B cell (primary cell): ENCODE measurements at regions not wholly inside any gene's neighbourhood (a gene's known extent, or its start where the extent isn't known, plus 50 kb on each side); places are given as distances from the start of the nearest gene placed in this dataset.

Experiments
- ATAC-seq: fragments of 200-7000 bp; cut with Tn5 transposase; one replicate; pipeline ENCODE4 v1.10.0; 2021; ENCODE audit warnings: low read depth, mild to moderate bottlenecking, moderate number of reproducible peaks, moderate library complexity
- CTCF ChIA-PET: fragments of 350-600 bp; sonication (Branson Sonifier 250); formaldehyde crosslinking; loops from one replicate; lab custom pipeline; 2021; ENCODE audit warnings: antibody characterized with exemption, inconsistent platforms; lab: Charles Lee
- POLR2A ChIA-PET: fragments of 350-600 bp; sonication (Branson Sonifier 250); formaldehyde crosslinking; loops from one replicate; lab custom pipeline; 2021; ENCODE audit warnings: antibody characterized with exemption; lab: Charles Lee
- DNase-seq: peaks from one replicate; pipeline ENCODE4 v3.0.0; 2013
- H2AFZ ChIP-seq: 2 replicates; pipeline ENCODE4 v1.6.1; 2012; ENCODE audit warnings: mild to moderate bottlenecking, low read depth, low read length; ENCODE audit not compliant: insufficient read depth, poor library complexity, severe bottlenecking
- H3K27ac ChIP-seq, 2 donors: 1 replicate in 1 of 2; 2 replicates in 1 of 2; pipeline ENCODE4 v1.5.1; 2012 to 2013; ENCODE audit warnings: low read length in 2 of 2, mild to moderate bottlenecking in 2 of 2, moderate library complexity in 1 of 2
- H3K27me3 ChIP-seq, 4 experiments: fragments of 200-600 bp in 1 of 4; sonication (generic) in 1 of 4; replicated peaks in 1 of 4; 1 replicate in 2 of 4; 2 replicates in 2 of 4; pipeline versions ENCODE4 v1.6.1 to v1.7.0; 2013 to 2016; ENCODE audit warnings: low read length in 3 of 4, mild to moderate bottlenecking in 2 of 4, mixed read lengths in 1 of 4, moderate library complexity in 1 of 4; ENCODE audit not compliant: insufficient read depth in 4 of 4, control insufficient read depth in 3 of 4; ENCODE audit errors: control extremely low read depth in 1 of 4
- H3K36me3 ChIP-seq, 2 experiments: replicated peaks in 1 of 2; 1 replicate in 1 of 2; 2 replicates in 1 of 2; pipeline versions ENCODE4 v1.6.1 to v1.7.1; 2013; ENCODE audit warnings: low read length in 1 of 2; ENCODE audit not compliant: insufficient read depth in 2 of 2, control insufficient read depth in 1 of 2; ENCODE audit errors: control extremely low read depth in 1 of 2, extremely low read depth in 1 of 2
- H3K4me1 ChIP-seq, 2 donors: fragments of 200-600 bp in 1 of 2; sonication (generic) in 1 of 2; 1 replicate in 1 of 2; 2 replicates in 1 of 2; pipeline versions ENCODE4 v1.5.1 to v1.6.1; 2013 to 2017; ENCODE audit warnings: low read length in 2 of 2; ENCODE audit not compliant: control insufficient read depth in 2 of 2, insufficient read depth in 2 of 2
- H3K4me2 ChIP-seq: replicated peaks from 2 replicates; pipeline ENCODE3; 2012; ENCODE audit warnings: mild to moderate bottlenecking, low read depth, low read length; ENCODE audit not compliant: poor library complexity, severe bottlenecking
- H3K4me3 ChIP-seq, 5 experiments: fragments of 200-600 bp in 1 of 5; sonication (generic) in 1 of 5; 1 replicate in 3 of 5; 2 replicates in 2 of 5; pipeline versions ENCODE4 v1.5.1 to v1.7.0; 2011 to 2016; ENCODE audit warnings: low read length in 4 of 5, mild to moderate bottlenecking in 4 of 5, low read depth in 2 of 5, control low read depth in 1 of 5, moderate library complexity in 1 of 5; ENCODE audit not compliant: insufficient read depth in 1 of 5; ENCODE audit errors: control extremely low read depth in 1 of 5, extremely low read depth in 1 of 5
- H3K79me2 ChIP-seq: fragments of 200-600 bp; sonication (generic); one replicate; pipeline ENCODE4 v1.6.0; 2016; ENCODE audit warnings: low read length; ENCODE audit not compliant: control insufficient read depth, insufficient read depth
- H3K9ac ChIP-seq: fragments of 200-600 bp; sonication (generic); 2 replicates; pipeline ENCODE4 v1.6.1; 2017; ENCODE audit warnings: mild to moderate bottlenecking, low read length, moderate library complexity
- H3K9me3 ChIP-seq, 3 donors: one replicate each; pipeline versions ENCODE4 v1.6.1 to v1.7.1; 2013; ENCODE audit warnings: low read length in 2 of 3; ENCODE audit not compliant: control insufficient read depth in 2 of 3, insufficient read depth in 1 of 3; ENCODE audit errors: control extremely low read depth in 1 of 3
- H4K20me1 ChIP-seq: 2 replicates; pipeline ENCODE4 v1.6.0; 2012; ENCODE audit warnings: mild to moderate bottlenecking, low read length; ENCODE audit not compliant: insufficient read depth, control insufficient read depth, poor library complexity, severe bottlenecking
- H3K27ac Mint-ChIP-seq: one replicate; pipeline ENCODE4 v1.8.0; 2021; ENCODE audit warnings: mixed read lengths
- H3K27me3 Mint-ChIP-seq: one replicate; pipeline ENCODE4 v1.8.0; 2021; ENCODE audit warnings: mixed read lengths
- H3K4me1 Mint-ChIP-seq: one replicate; pipeline ENCODE4 v1.8.0; 2021; ENCODE audit warnings: mixed read lengths
- H3K4me3 Mint-ChIP-seq: one replicate; pipeline ENCODE4 v1.8.0; 2021; ENCODE audit warnings: mixed read lengths
- H3K9me3 Mint-ChIP-seq: one replicate; pipeline ENCODE4 v1.8.0; 2022; ENCODE audit warnings: mixed read lengths; ENCODE audit not compliant: insufficient read depth
- EZH2 ChIP-seq: IDR thresholded peaks from 2 replicates; pipeline ENCODE4 v1.6.1; 2012; ENCODE audit warnings: borderline replicate concordance, low read depth, mild to moderate bottlenecking, moderate library complexity, low read length; ENCODE audit not compliant: insufficient read depth, poor library complexity, severe bottlenecking
- WGBS: methylation state at CpG from one replicate; pipeline ENCODE4 v1.1.5; 2013; ENCODE audit warnings: missing lambda C conversion rate; ENCODE audit not compliant: insufficient coverage; 5-methylcytosine and 5-hydroxymethylcytosine counted together
- intact Hi-C: fragments of 100-400 bp; cut with micrococcal nuclease; formaldehyde crosslinking; loops from one replicate; pipeline ENCODE4 v1.10.0; 2022
- TF ChIP-seq, protein P1 (sequence below): fragments of 200-600 bp; IDR thresholded peaks from one replicate; pipeline ENCODE4 v1.8.0; 2022; ENCODE audit warnings: antibody characterized with exemption, mild to moderate bottlenecking

DNA sequence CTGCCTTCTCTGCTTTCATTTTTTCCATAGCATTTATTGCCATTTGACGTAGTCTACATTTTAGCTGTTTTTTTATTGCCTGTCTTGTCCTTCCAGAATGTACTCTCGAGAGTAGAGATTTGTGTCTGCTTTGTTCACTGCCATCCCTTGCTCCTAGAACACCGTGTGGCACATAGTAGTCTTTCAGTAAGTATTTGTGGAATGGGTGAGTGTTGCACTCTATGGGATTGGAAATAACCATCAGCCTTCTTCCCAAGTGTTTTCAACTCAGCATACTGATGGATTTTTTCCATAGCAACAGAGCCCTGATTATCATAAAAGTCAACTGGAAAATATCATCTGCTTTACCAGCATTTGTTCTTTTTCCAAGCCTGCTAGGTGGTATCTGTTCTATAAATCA lies 462.6 kb downstream of the ENC1 start:
- Histone ChIP-seq H3K27me3 (no peaks in the 10 kb centered on the region), H4K20me1 (no peaks in the 10 kb centered on the region), H3K27ac (no peak overlapping the region), H3K36me3 (no peaks in the 10 kb centered on the region), H2AFZ (no peak overlapping the region), H3K4me1 (no peaks in the 10 kb centered on the region), H3K9ac (no peak overlapping the region), H3K79me2 (no peaks in the 10 kb centered on the region), H3K4me2 (no peak overlapping the region), H3K4me3 (no peak overlapping the region), H3K9me3 (no peaks in the 10 kb centered on the region)
- H3K4me3 Mint-ChIP-seq: no peak overlapping the region
- ATAC-seq (no peak), DNase-seq (no peak)
- H3K27ac Mint-ChIP-seq: no peak overlapping the region
- peaks cover 4% of the 10 kb centered on the region for H3K27me3 Mint-ChIP-seq
- TF ChIP-seq EZH2: no peak
- TF ChIP-seq, protein P1, sequence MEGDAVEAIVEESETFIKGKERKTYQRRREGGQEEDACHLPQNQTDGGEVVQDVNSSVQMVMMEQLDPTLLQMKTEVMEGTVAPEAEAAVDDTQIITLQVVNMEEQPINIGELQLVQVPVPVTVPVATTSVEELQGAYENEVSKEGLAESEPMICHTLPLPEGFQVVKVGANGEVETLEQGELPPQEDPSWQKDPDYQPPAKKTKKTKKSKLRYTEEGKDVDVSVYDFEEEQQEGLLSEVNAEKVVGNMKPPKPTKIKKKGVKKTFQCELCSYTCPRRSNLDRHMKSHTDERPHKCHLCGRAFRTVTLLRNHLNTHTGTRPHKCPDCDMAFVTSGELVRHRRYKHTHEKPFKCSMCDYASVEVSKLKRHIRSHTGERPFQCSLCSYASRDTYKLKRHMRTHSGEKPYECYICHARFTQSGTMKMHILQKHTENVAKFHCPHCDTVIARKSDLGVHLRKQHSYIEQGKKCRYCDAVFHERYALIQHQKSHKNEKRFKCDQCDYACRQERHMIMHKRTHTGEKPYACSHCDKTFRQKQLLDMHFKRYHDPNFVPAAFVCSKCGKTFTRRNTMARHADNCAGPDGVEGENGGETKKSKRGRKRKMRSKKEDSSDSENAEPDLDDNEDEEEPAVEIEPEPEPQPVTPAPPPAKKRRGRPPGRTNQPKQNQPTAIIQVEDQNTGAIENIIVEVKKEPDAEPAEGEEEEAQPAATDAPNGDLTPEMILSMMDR: no peak
- 88% methylated on average over 2 of the region's 3 CpGs for whole genome bisulfite sequencing
- H3K9me3 Mint-ChIP-seq: no peaks in the 10 kb centered on the region
- H3K4me1 Mint-ChIP-seq: no peaks in the 10 kb centered on the region
- POLR2A ChIA-PET: no interaction called here
- intact Hi-C loops: no loop called here
- CTCF ChIA-PET: no interaction called here

DNA sequence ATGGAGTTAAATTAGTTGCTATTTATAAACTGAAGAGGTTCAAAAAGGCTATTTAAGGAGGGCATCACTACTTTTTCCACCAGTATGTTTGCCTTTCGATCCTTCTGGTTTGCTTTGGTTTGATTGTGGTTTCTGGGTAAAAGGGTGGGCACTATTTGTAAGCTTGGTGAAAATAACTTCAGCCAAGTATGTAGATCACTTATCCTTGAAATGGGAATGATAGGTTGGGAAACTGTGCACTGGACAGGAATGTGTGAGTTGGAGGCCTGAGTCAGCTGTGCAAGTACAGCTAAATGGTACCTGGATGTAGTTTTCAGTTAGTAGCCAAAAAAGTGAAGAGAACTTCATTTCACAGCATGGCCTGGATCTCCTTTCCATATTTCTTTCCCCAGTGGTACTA lies 466.2 kb downstream of the ENC1 start:
- Histone ChIP-seq H3K9ac (no peak overlapping the region), H3K4me2 (no peak overlapping the region), H3K4me3 (no peak overlapping the region), H3K27me3 (no peaks in the 10 kb centered on the region), H3K27ac (no peak overlapping the region), H3K9me3 (no peaks in the 10 kb centered on the region), H3K4me1 (no peaks in the 10 kb centered on the region), H2AFZ (no peak overlapping the region), H4K20me1 (no peaks in the 10 kb centered on the region), H3K79me2 (no peaks in the 10 kb centered on the region), H3K36me3 (no peaks in the 10 kb centered on the region)
- Mint-ChIP-seq H3K4me3 (no peak overlapping the region), H3K27me3 (peaks cover 4% of the 10 kb centered on the region), H3K4me1 (no peaks in the 10 kb centered on the region), H3K27ac (no peak overlapping the region), H3K9me3 (no peaks in the 10 kb centered on the region)
- ATAC-seq (no peak), DNase-seq (no peak)
- POLR2A ChIA-PET: no interaction called here
- intact Hi-C loops: no loop called here
- no CpG with 5 or more reads among the region's 1 CpG for WGBS
- CTCF ChIA-PET: interaction anchor here (0.8 kb wide), 1 partner anchor 22 kb away, joined by 3 read pairs; no protein-coding TSS in a partner anchor
- TF ChIP-seq, protein P1: no peak
- no peak for TF ChIP-seq EZH2
